ENCODE measurements at regions not wholly inside any gene's neighbourhood (a gene's known extent, or its start where the extent isn't known, plus 50 kb on each side); places are given as distances from the start of the nearest gene placed in this dataset.

- Mint-ChIP-seq H3K27ac (no peak overlapping the region), H3K4me3 (no peak overlapping the region), H3K4me1 (no peaks in the 10 kb centered on the region), H3K27me3 (peaks cover 19% of the 10 kb centered on the region), H3K36me3 (no peaks in the 10 kb centered on the region), H3K9me3 (peaks cover 2% of the 10 kb centered on the region)
- ATAC-seq (ENCODE audit: low read depth) (no peak), DNase-seq (ENCODE audit: low spot score in 2 of 2) (no peak)
Measured at GRCh38 chr7:25985196-25985595, 166.8 kb upstream of the NFE2L3 start.

GRCh38 chr7:25988640-25989039 lies 163.4 kb upstream of the NFE2L3 start:
- DNase-seq (ENCODE audit: low spot score in 2 of 2) (no peak), ATAC-seq (ENCODE audit: low read depth) (no peak)
- H3K4me1 Mint-ChIP-seq: no peaks in the 10 kb centered on the region
- peaks cover 15% of the 10 kb centered on the region for H3K27me3 Mint-ChIP-seq
- H3K27ac Mint-ChIP-seq: no peak overlapping the region
- no peaks in the 10 kb centered on the region for H3K9me3 Mint-ChIP-seq
- H3K36me3 Mint-ChIP-seq: peaks cover under 1% of the 10 kb centered on the region
- H3K4me3 Mint-ChIP-seq: no peak overlapping the region

GRCh38 chr7:25989140-25989705 lies 162.8 kb upstream of the NFE2L3 start:
- DNase-seq (ENCODE audit: low spot score in 2 of 2) (no peak), ATAC-seq (ENCODE audit: low read depth) (no peak)
- H3K4me3 Mint-ChIP-seq: no peak overlapping the region
- no peak overlapping the region for H3K27ac Mint-ChIP-seq
- H3K4me1 Mint-ChIP-seq: no peaks in the 10 kb centered on the region
- H3K36me3 Mint-ChIP-seq: peaks cover 1% of the 10 kb centered on the region
- peaks cover 1% of the 10 kb centered on the region for H3K9me3 Mint-ChIP-seq
- peaks cover 14% of the 10 kb centered on the region for H3K27me3 Mint-ChIP-seq

GRCh38 chr7:25994433-25994994 lies 157.5 kb upstream of the NFE2L3 start:
- H3K27me3 Mint-ChIP-seq: peaks cover 23% of the 10 kb centered on the region
- ATAC-seq (ENCODE audit: low read depth) (no peak), DNase-seq (ENCODE audit: low spot score in 2 of 2) (no peak)
- H3K27ac Mint-ChIP-seq: no peak overlapping the region
- no peaks in the 10 kb centered on the region for H3K4me1 Mint-ChIP-seq
- no peak overlapping the region for H3K4me3 Mint-ChIP-seq
- peaks cover 1% of the 10 kb centered on the region for H3K36me3 Mint-ChIP-seq
- H3K9me3 Mint-ChIP-seq: peaks cover 4% of the 10 kb centered on the region

- Mint-ChIP-seq H3K27me3 (peaks cover 23% of the 10 kb centered on the region), H3K4me1 (no peaks in the 10 kb centered on the region), H3K9me3 (peaks cover 4% of the 10 kb centered on the region), H3K36me3 (peaks cover 1% of the 10 kb centered on the region), H3K27ac (no peak overlapping the region), H3K4me3 (no peak overlapping the region)
- DNase-seq (ENCODE audit: low spot score in 2 of 2) (no peak), ATAC-seq (ENCODE audit: low read depth) (no peak)
Measured at GRCh38 chr7:25995216-25995615, 156.8 kb upstream of the NFE2L3 start.

- DNase-seq (ENCODE audit: low spot score in 2 of 2): no peak
- Mint-ChIP-seq H3K4me3 (no peak overlapping the region), H3K36me3 (peaks cover 1% of the 10 kb centered on the region), H3K27ac (no peak overlapping the region), H3K9me3 (peaks cover 4% of the 10 kb centered on the region), H3K27me3 (peaks cover 23% of the 10 kb centered on the region), H3K4me1 (no peaks in the 10 kb centered on the region)
- no peak for ATAC-seq (ENCODE audit: low read depth)
Measured at GRCh38 chr7:25996006-25996408, 156.0 kb upstream of the NFE2L3 start.

GRCh38 chr7:25998499-25998898 lies 153.5 kb upstream of the NFE2L3 start:
- DNase-seq (ENCODE audit: low spot score in 2 of 2) (no peak), ATAC-seq (ENCODE audit: low read depth) (no peak)
- no peak overlapping the region for H3K4me3 Mint-ChIP-seq
- no peak overlapping the region for H3K27ac Mint-ChIP-seq
- no peaks in the 10 kb centered on the region for H3K4me1 Mint-ChIP-seq
- H3K27me3 Mint-ChIP-seq: peaks cover 32% of the 10 kb centered on the region
- H3K9me3 Mint-ChIP-seq: peaks cover 4% of the 10 kb centered on the region
- peaks cover 1% of the 10 kb centered on the region for H3K36me3 Mint-ChIP-seq

GRCh38 chr7:26000841-26001240 lies 151.2 kb upstream of the NFE2L3 start:
- Mint-ChIP-seq H3K4me1 (no peaks in the 10 kb centered on the region), H3K36me3 (no peaks in the 10 kb centered on the region), H3K4me3 (no peak overlapping the region), H3K9me3 (no peaks in the 10 kb centered on the region), H3K27ac (no peak overlapping the region), H3K27me3 (peaks cover 29% of the 10 kb centered on the region)
- DNase-seq (ENCODE audit: low spot score in 2 of 2): no peak
- no peak for ATAC-seq (ENCODE audit: low read depth)

GRCh38 chr7:26001662-26002244 lies 150.2 kb upstream of the NFE2L3 start:
- Mint-ChIP-seq H3K4me1 (no peaks in the 10 kb centered on the region), H3K36me3 (no peaks in the 10 kb centered on the region), H3K4me3 (no peak overlapping the region), H3K9me3 (no peaks in the 10 kb centered on the region), H3K27me3 (peaks cover 30% of the 10 kb centered on the region), H3K27ac (no peak overlapping the region)
- no peak for ATAC-seq (ENCODE audit: low read depth)
- DNase-seq (ENCODE audit: low spot score in 2 of 2): no peak

GRCh38 chr7:26005683-26006410 lies 146.2 kb upstream of the NFE2L3 start:
- peaks cover 1% of the 10 kb centered on the region for H3K4me1 Mint-ChIP-seq
- peaks cover 40% of the 10 kb centered on the region for H3K27me3 Mint-ChIP-seq
- H3K4me3 Mint-ChIP-seq: no peak overlapping the region
- H3K27ac Mint-ChIP-seq: no peak overlapping the region
- ATAC-seq (ENCODE audit: low read depth) (no peak), DNase-seq (ENCODE audit: low spot score in 2 of 2) (no peak)
- no peaks in the 10 kb centered on the region for H3K36me3 Mint-ChIP-seq
- H3K9me3 Mint-ChIP-seq: no peaks in the 10 kb centered on the region

- H3K27me3 Mint-ChIP-seq: peaks cover 40% of the 10 kb centered on the region
- no peak overlapping the region for H3K4me3 Mint-ChIP-seq
- DNase-seq (ENCODE audit: low spot score in 2 of 2) (no peak), ATAC-seq (ENCODE audit: low read depth) (no peak)
- H3K9me3 Mint-ChIP-seq: no peaks in the 10 kb centered on the region
- no peak overlapping the region for H3K27ac Mint-ChIP-seq
- peaks cover 6% of the 10 kb centered on the region for H3K4me1 Mint-ChIP-seq
- no peaks in the 10 kb centered on the region for H3K36me3 Mint-ChIP-seq
Measured at GRCh38 chr7:26006426-26006825, 145.6 kb upstream of the NFE2L3 start.

GRCh38 chr7:26007510-26007909 lies 144.5 kb upstream of the NFE2L3 start:
- Mint-ChIP-seq H3K4me1 (peaks cover 10% of the 10 kb centered on the region), H3K27me3 (peaks cover 37% of the 10 kb centered on the region), H3K9me3 (no peaks in the 10 kb centered on the region), H3K36me3 (no peaks in the 10 kb centered on the region), H3K4me3 (no peak overlapping the region), H3K27ac (no peak overlapping the region)
- ATAC-seq (ENCODE audit: low read depth) (no peak), DNase-seq (ENCODE audit: low spot score in 2 of 2) (no peak)

- ATAC-seq (ENCODE audit: low read depth) (no peak), DNase-seq (ENCODE audit: low spot score in 2 of 2) (no peak)
- H3K27me3 Mint-ChIP-seq: peaks cover 34% of the 10 kb centered on the region
- no peaks in the 10 kb centered on the region for H3K36me3 Mint-ChIP-seq
- H3K27ac Mint-ChIP-seq: no peak overlapping the region
- no peaks in the 10 kb centered on the region for H3K9me3 Mint-ChIP-seq
- peaks cover 12% of the 10 kb centered on the region for H3K4me1 Mint-ChIP-seq
- no peak overlapping the region for H3K4me3 Mint-ChIP-seq
Measured at GRCh38 chr7:26008428-26008827, 143.6 kb upstream of the NFE2L3 start.

GRCh38 chr7:26011039-26011696 lies 140.8 kb upstream of the NFE2L3 start:
- H3K4me3 Mint-ChIP-seq: no peak overlapping the region

More at GRCh38 chr7:26011039-26011696, 140.8 kb upstream of the NFE2L3 start:
- Mint-ChIP-seq H3K27me3 (peaks cover 46% of the 10 kb centered on the region), H3K36me3 (no peaks in the 10 kb centered on the region), H3K9me3 (peaks cover 8% of the 10 kb centered on the region), H3K27ac (no peak overlapping the region), H3K4me1 (peaks cover 12% of the 10 kb centered on the region)
- no peak for ATAC-seq (ENCODE audit: low read depth)
- no peak for DNase-seq (ENCODE audit: low spot score in 2 of 2)
